Dermis blood vessel endothelial cell (primary cell): ENCODE measurements at regions not wholly inside any gene's neighbourhood (a gene's known extent, or its start where the extent isn't known, plus 50 kb on each side); places are given as distances from the start of the nearest gene placed in this dataset.
"Not testable (repeated sequence)": the region's sequence is repeated elsewhere in the genome, so short reads cannot be mapped to it uniquely, and the experiment has no call there.

Experiments used
- DNase-seq: peaks from one replicate; pipeline ENCODE4 v3.0.0; 2010

DNA sequence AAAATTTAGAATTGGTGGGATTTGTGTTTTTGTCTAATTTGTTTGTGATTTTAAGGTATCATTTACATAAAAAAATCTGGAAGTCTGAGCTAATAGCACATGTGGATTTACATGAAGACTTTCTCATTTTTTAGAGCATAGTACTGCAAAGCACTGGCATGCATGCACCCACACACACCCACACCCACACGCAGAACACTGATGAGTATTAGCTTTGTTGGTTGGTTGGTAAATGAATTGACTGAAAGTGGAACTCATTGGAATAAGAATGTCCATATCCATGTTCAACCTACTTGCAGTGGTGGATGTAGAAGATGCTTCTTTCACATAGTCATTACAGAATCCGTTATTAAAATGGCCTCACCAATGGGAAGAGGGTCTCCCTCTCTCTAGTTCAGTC, 475.8 kb downstream of the PLCL1 start:
- no peak for DNase-seq

DNA sequence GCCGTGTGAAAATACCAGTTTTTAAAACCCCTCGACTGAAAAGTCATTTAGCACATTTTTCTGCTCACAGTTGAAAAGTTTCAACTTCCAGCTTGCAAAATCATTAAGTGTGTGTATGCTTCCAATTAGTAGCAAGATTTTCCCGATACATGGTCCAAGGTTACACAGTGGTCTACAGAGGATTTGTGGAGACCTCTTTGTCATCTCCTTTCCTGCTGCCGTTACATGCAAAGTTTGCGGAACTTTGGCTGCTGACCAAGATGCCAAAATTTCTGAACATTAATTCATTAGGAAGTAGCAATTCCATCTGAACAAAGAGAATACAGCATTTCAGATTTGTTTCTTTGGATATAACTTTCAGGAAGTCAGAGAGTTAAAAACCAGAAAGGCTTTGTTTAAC, 474.6 kb downstream of the PLCL1 start:
- no peak for DNase-seq

DNA sequence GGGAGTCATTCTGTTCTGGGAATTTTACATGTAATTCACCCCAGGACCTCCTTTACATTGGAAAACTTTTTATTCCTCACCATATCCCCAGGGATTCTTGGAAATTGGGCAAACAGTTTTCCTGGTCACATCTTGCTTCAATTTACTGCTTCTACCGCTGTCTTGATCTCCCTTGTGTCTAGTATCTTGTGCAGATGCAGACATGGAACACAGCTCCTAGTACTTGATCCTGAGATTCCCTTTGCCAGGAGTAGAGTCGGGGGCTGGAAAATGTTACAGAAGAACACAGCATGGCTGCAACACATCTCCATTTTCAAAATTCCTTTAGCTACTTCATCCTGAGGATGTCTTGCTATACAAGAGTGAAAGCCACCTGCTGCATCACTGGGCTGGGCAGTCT, 472.8 kb downstream of the PLCL1 start:
- DNase-seq, result no peak

DNA sequence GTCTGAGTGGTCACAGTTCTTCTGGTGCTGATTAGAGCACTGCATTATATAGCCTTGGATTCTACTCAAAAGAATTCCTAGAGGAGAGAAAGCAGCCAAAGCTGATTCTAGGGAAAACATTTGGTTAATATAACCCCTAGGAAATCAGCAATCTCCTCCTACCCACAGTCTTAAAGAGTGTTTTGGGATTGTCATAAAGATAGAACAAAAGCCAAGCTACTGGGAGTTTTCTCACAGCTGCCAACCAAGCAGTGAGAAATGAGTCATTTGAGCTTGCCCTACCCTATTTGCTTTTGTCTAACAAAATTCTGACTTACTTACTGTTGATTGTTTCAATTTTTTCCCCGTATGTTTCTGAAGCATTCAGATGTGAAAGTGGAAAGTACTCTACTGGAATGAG, 469.3 kb downstream of the PLCL1 start:
- no peak for DNase-seq

DNA sequence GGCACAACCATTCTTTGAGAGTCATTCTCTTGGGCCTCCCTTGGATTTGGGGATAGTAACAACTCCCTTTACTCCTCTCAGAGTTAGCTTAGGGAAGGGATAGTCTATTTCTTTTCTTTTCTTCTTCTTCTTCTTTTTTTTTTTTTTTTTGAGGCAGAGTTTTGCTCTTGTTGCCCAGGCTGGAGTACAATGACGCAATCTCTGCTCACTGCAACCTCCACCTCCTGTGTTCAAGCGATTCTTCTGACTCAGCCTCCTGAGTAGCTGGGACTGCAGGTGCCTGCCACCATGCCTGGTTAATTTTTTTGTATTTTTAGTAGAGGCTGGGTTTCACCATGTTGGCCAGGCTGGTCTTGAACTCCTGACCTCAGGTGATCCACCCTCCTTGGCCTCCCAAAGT, 465.8 kb downstream of the PLCL1 start:
- DNase-seq, result not testable (repeated sequence)

DNA sequence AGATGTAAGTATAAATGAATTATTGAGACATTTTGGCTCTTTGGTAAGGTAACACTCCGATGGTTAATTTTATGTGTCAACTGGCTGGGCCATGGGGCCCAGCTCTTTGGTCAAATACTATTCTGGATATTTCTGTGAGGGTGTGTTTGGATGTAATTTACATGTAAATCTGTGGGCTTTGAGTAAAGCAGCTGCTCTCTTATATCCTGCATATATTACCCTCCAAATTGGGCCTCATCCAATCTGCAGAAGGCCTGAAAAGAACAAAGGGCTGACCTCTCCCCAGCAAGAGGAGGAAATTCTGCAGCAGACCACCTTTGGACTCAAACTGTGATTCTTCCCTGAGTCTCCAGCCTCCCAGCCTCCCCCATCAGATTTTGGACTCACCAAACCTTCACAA, 464.1 kb downstream of the PLCL1 start:
- DNase-seq, result no peak

DNA sequence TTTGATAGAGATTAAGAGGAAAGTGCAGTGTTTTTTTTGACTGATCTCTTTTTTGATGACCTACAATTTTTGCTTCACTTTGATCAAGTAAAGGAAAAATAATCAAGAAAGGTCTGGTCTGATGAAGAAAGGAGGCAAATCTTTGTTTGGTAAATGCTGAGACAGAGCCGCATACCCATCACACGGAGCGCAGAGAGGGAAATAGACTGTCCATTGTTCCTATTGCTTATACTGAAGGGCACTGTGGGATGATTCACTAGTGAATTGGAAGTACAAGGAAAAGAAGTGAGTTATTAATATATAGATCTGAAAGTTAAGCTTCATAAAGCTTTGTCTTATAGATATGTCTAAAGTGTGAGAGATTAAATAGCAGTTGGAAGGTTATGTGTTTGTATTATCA, 455.1 kb downstream of the PLCL1 start:
- DNase-seq, result no peak

DNA sequence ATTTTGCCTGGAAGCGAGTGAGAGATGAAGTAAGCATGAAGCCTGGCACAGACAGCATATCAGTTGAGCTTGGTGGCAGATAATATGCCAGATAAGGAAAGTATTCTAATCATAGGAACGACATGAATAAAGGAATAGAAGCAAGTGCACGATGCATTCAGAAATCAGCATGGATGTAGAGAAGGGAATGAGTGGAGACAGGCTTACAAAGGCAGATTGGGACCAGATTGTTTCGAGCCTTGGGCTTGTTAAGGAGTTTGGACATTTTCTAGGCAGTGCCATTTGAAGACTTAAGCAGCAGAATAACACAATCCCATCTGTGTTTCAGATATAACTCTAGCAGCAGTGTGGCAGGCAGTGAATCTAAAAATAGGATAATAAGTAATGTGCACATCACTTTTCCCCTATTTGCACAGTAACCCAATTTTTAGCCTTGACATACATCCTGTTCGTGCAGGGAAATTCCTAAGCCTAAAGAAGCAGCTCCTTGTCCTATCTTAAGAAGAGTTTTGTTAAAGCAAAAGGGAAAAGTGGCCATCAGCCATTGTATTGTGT, 450.2 kb downstream of the PLCL1 start:
- no peak for DNase-seq

DNA sequence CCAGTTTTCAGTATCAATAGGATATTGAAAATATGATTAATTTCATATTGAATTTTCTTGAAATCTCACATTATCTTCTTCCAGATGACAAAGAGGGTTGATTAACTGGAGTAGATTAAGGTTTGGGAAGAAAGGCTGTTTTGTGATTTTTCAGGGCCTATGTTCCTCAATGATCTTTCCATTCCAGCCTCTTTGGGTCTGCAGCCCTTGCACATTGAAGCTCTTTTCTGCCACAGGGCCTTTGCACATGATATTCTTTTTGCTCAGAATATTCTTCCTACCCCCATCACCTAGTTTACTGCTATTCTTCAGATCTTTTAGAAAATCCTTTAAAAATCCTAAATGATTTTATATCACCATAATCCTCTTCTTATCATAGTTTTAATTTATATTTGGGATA, 449.6 kb downstream of the PLCL1 start:
- no peak for DNase-seq

DNA sequence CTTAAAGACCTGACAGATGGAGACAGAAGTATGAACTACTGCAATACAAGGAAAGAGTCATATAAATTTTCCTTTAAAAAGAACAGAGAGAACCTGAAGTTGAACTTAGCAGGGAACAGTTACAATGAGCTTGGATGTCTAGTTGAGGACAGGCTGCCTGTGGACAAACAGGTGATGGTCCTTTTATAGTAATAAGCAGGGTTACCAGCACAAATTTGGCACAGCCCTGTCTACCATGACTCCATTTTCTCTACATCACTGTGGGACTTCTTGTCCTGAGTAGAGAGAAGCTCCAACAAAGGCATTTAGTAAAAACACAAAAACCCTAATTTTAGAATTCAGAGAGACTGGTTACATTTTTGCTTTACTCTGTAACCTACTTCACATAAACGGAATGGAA, 448.1 kb downstream of the PLCL1 start:
- no peak for DNase-seq

DNA sequence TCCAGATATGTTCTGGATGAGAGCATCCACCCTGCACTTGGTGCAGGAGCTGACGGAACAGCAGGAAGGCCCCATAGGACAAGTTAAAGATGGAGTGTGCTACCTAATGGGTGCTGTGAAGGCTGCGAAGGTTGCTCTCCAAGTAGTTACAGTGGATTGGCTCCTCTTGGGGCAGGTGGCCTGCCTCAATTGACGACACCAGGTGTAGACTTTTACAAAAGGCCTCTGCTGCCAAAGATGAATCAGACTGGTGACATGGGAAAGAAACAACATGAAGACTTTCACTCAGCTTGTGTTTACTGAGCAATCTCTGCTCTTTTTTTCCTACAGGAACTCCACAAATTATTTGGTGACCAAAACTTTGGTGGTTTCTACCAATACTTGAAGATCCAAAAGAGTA, 437.7 kb downstream of the PLCL1 start:
- no peak for DNase-seq

DNA sequence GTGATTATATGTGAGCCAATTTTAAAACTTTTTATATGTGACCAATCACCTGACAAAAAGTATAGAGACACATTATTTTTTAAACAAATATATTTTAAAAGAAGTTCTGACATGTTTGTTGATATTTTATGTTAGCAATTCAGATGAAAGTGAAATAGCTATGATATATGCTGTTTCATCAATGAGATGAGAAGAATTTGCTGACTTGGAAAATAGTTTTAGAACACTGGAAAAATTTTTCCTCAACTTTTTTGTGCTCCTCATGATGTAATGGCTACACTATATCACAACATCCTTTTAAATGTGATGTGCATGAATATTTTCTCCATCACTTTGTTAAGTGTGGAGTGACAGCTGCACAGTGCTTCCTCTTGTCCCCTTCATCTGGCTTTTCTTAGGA, 434.0 kb downstream of the PLCL1 start:
- no peak for DNase-seq

DNA sequence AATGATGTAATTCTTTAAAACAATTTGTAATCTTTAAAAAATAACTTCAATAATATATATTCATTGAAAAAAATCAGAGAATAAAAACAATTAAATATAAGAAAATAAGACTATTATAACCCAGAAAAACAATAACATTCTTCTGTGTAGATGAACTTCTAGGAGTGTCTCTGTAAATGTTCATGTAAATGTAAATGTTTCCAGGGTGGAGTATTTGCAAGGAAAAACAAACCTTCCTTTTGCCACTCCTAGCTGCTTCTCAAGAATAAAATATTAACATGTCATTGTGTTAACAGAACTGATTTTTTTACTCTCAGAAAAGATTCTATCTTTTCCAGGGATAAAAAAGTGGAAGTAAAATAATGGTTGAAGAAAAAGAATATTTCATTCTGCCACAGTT, 431.9 kb downstream of the PLCL1 start:
- no peak for DNase-seq

DNA sequence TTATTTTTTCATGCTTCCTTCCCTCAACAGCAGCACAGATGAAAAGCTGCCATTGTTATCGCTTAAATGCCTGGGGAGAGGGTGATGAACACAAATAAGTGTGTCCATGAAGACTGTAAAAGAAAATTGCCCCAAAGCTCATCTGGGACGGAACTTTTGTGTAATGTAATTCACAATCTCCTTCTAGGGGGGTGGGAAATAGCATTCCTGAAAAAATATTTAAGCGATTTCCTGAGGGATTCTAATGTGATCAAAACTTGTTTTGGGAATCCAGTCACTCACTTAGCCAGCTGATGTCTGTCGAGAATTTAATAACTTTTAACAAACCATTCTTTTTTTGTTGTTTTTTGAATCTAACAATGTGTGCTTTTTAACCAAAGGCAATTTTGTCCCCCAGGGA, 427.9 kb downstream of the PLCL1 start:
- no peak for DNase-seq

DNA sequence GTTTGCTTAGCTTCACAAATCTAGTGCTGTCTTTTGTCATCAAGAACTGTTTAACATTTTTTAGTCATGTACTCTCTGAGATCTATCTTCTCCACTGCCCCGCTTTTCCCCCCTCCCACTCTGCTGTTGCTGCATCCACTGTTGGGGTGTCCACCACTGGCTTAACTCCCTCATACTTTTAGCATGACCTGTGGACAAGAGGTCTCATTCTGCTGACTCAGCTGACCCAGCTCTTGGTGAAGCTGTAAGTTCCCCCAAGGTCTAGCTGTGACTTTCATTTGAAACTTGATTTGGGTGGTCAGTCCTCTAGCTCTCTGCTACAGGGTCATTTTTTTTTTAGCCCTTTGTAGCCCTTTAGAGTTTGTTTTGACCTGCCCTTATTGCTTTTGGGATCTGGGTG, 427.2 kb downstream of the PLCL1 start:
- DNase-seq, result no peak

DNA sequence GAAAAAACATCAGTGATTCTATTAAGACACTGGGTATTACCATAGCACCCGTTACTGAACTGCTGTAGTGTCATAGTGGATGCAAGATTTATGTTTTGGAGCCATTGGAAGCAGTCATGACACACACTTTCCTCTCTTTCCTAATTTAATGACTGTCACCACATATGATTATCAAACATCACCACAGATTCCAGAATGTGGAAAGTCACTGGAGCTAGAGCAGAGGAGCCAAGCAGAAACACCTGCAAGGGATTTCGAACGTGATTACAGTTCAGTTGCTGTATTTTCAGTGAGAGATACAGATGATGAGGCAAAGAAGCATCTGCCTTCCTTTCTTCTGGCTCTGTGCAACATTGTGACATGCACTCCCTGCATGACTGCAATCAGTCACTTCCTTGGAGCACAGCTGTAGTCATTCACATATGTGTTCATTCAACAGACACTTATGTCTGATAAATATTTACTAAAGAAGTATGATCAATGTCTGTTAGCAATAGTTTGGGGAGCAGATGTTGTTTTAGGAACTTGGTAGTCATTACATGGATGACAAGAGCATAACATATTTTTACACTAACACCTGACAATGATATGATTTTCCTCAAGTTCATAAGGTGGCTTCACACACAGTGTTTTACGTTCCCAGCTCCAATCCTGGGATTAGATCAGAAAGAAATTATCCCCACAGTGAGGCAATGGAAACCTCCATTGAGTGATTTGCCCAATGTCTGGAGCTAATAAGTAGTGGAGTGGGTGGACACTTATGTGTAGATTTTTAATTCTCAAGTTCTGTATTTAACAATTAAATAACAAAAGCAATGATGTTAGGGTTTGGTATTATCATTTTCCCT, 416.6 kb downstream of the PLCL1 start:
- no peak for DNase-seq

DNA sequence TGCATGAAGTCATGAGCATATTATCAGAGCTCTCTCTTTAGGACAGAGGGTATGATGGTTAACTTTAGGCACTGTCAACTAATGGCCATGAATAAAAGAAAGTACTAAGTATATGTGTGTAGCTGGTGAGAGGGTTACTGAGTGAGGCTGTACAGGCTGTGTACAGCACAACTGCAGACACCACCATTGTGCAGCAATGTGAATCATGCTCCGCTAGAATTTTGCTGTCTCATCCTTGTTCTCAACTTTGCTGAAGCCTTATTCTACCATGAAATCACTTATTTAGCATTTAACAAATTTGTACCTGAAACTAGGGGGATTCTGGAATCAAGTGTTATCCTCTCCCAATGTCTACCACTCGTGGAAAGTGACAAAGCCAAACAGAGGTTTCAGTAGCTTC, 414.9 kb downstream of the PLCL1 start:
- no peak for DNase-seq

DNA sequence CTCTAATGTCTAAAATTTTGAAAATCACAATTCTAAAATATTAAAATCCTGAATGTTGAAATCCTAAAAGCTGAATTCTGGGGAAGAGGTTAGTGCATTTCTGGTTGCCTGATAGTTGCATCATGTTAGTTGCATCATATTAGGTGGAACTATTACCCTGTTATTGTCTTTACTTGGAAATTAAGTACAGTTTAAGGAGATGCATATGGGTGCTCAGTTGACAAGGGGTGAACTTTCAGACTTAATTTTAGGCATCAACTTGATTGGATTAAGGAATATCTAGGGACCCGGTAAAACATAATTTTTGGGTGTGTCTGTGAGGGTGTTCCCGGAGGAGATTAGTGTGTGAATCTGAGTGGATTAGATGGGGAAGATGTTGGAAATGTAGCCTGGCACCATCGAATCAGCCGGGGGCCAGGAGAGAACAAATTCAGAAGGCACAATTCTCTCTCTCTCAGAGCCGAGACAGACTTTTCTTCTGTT, 409.8 kb downstream of the PLCL1 start:
- no peak for DNase-seq

DNA sequence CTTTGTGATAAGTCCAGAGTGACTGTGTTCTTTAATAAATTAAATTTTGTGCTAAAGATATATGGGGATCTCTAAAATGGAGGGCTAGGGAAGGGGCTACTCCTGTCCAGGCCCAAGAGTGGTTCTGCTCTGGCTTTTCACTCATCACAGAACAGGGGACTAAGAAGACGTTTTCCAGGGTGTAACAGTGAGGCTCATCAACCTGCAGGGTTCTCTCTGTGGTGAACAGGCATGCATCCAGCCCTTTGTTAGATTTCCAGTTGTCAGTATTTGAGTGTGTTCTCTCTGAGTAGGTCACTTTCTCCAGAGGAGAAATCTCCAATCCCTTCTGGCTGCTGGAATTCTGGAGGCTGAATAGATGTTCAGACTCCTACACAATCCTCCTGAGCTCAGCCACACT, 408.9 kb downstream of the PLCL1 start:
- no peak for DNase-seq

DNA sequence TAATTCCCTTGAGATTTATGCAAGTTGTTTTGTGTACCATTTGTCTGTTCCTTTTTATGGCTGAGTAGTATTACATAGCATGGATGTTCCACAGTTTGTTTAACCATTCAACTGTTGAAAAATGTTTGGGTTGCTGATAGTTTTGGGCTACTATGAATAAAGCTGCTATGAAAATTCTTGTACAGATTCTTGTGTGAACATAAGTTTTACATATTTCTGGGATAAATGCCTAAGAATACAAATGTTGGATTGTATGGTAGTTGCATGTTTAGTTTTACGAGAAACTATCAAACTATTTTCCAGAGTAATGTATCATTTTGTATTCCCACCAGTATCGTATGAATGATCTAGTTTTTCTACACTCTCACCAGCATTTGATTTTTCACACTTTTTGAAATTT, 407.3 kb downstream of the PLCL1 start:
- DNase-seq, result no peak

DNA sequence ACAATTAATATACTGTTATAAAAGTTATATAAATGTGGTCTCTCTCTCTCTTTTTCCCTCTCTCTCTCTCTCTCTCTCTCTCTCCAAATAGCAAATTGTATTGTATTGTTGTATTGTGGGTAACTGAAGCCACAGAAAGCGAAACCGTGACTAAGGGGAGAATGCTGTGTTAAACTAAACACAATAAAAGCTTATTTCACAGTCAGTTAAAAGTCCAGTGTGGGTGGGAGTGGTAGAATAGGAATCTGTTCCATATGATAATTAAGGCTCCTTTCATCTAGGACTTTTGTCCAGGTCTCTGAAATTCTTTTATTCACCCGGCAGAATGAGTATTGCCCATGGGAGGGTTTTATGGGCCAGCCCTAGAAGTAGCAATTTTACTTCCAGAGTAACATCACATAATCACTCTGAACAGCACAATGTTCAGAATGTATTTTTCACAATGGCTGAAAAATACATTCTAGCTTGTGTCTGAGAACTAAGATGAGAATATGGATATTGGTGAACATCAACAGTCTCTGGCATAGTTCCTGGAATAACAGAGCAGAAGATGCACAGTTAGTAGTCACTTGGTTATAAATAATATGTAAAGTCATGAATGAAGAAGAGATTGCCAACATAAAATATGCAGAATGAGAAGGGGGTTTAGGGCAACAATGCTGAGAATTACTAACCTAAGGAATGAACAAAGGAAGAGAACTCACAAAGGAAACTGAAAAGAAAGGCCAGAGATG, 399.1 kb downstream of the PLCL1 start:
- no peak for DNase-seq
